Heart right ventricle (tissue), 16 donors: ENCODE measurements at regions not wholly inside any gene's neighbourhood (a gene's known extent, or its start where the extent isn't known, plus 50 kb on each side); places are given as distances from the start of the nearest gene placed in this dataset.

ENCODE experiments used
- ATAC-seq, 8 donors: fragments of 200-7000 bp; cut with Tn5 transposase; one replicate each; pipeline ENCODE4 v1.9.1; 2020; ENCODE audit warnings: mild to moderate bottlenecking in 8 of 8, moderate library complexity in 8 of 8, moderate number of reproducible peaks in 1 of 8
- DNase-seq, 2 donors: peaks; one replicate each; pipeline ENCODE4 v3.0.0-alpha.2; 2020
- H3K27ac ChIP-seq, 10 donors: fragments of 200-600 bp; sonication (generic) in 2 of 10; one replicate each; pipeline versions ENCODE4 v1.5.0 to v1.8.0; 2020 to 2022; ENCODE audit warnings: mild to moderate bottlenecking in 3 of 10
- H3K27me3 ChIP-seq, 7 donors: fragments of 200-600 bp; one replicate each; pipeline ENCODE4 v1.8.0; 2021 to 2022; ENCODE audit warnings: mild to moderate bottlenecking in 2 of 7
- H3K36me3 ChIP-seq, 9 donors: fragments of 200-600 bp; sonication (generic) in 1 of 9; one replicate each; pipeline versions ENCODE4 v1.5.0 to v1.8.0; 2020 to 2022; ENCODE audit warnings: mild to moderate bottlenecking in 2 of 9
- H3K4me1 ChIP-seq, 9 donors: fragments of 200-600 bp; sonication (generic) in 1 of 9; one replicate each; pipeline versions ENCODE4 v1.5.0 to v1.8.0; 2020 to 2022; ENCODE audit warnings: mild to moderate bottlenecking in 4 of 9
- H3K4me3 ChIP-seq, 10 donors: fragments of 200-600 bp; sonication (generic) in 2 of 10; one replicate each; pipeline versions ENCODE4 v1.5.0 to v1.8.0; 2020 to 2022; ENCODE audit warnings: mild to moderate bottlenecking in 7 of 10, moderate library complexity in 2 of 10
- H3K9me3 ChIP-seq, 11 donors: fragments of 200-600 bp in 10 of 11; sonication (generic) in 2 of 11; one replicate each; pipeline versions ENCODE4 v1.5.0 to v1.8.0; 2013 to 2022; ENCODE audit warnings: mild to moderate bottlenecking in 2 of 11, control low read depth in 1 of 11, moderate library complexity in 1 of 11
- CTCF ChIP-seq, 9 donors: fragments of 200-600 bp; sonication (generic) in 2 of 9; IDR thresholded peaks; one replicate each; pipeline versions ENCODE4 v1.5.0 to v1.8.0; 2021 to 2022; ENCODE audit warnings: antibody characterized with exemption in 9 of 9, mild to moderate bottlenecking in 5 of 9, moderate library complexity in 1 of 9
- WGBS, 2 donors: extraction: QIAGEN DNeasy Blood & Tissue Kit; methylation state at CpG; one replicate each; pipeline ENCODE4 v1.1.7; 2013; ENCODE audit warnings: inconsistent platforms in 1 of 2; 5-methylcytosine and 5-hydroxymethylcytosine counted together
- intact Hi-C, 10 donors: fragments of 100-400 bp; cut with DNase I; formaldehyde crosslinking; loops; one replicate each; pipeline versions ENCODE4 v1.11.1 to v1.14.2; 2022
- donor health status: Arrhythmogenic right ventricular cardiomyopathy.
- donor health status: ischemic (EF 13 %, LVEDD 7.1; RV severe dilation, severe dysfunction).
- donor health status: healthy with polysubstance abuse.
- donor health status: DM: no; HTN: yes; CAD: no.
- donor health status: DM: no; HTN: no; CAD: no.
- donor health status: ischemic (EF 25% LVEDD 6.9; RV normal size, moderate dysfunction).
- donor health status: ischemic (EF 25% LVEDD 5.7; RV mildly dilated, moderate dysfunction).
- donor health status: healthy.
- donor health status: DM: yes; HTN: yes; CAD: no.
- donor health status: Ischemic cardiomyopathy.
- donor health status: ischemic (EF 35%, LVEDD 5.7; RV mildly dilated, moderate dysfunction).
- donor health status: nonischemic (EF 11% LVEDD 7.7; RV severe dilation, severe dysfunction).
- donor health status: DM: yes; HTN: yes; CAD: no.
- donor health status: PGD.
- donor health status: ischemic (EF 29% LVEDD 5.4; RV normal size, mild dysfunction).
- donor health status: nonischemic (EF 23%, LVEDD 6.1; RV moderate dilation, normal function).

GRCh38 chr20:54339093-54339492, 131.2 kb downstream of the PFDN4 start:
- WGBS, 2 donors: 63 to 64% methylated on average over 7 of the region's 7 CpGs
- no peak for TF ChIP-seq CTCF (IDR thresholded peaks at IDR 0.05)
- Histone ChIP-seq H3K4me3 (no peak overlapping the region), H3K27ac (no peak overlapping the region), H3K9me3 (peaks cover 0 to 11% (median 0%) of the 10 kb centered on the region in 11 donors), H3K36me3 (no peaks in the 10 kb centered on the region), H3K27me3 (no peaks in the 10 kb centered on the region), H3K4me1 (peaks cover 0 to 14% (median 0%) of the 10 kb centered on the region in 9 donors)
- no peak for ATAC-seq
- intact Hi-C loops: no loop called here
- DNase-seq: no peak

GRCh38 chr20:54340206-54340605, 132.3 kb downstream of the PFDN4 start:
- 55 to 58% methylated on average over 1 of the region's 1 CpG for WGBS, 2 donors
- Histone ChIP-seq H3K4me1 (peaks cover 0 to 19% (median 0%) of the 10 kb centered on the region in 9 donors), H3K36me3 (no peaks in the 10 kb centered on the region), H3K27me3 (no peaks in the 10 kb centered on the region), H3K27ac (peak overlapping the region in 1 of 10 donors; percentile 60), H3K4me3 (no peak overlapping the region), H3K9me3 (peaks cover 0 to 11% (median 0%) of the 10 kb centered on the region in 11 donors)
- ATAC-seq: no peak
- no peak for DNase-seq
- intact Hi-C loops: no loop called here
- no peak for TF ChIP-seq CTCF (IDR thresholded peaks at IDR 0.05)

GRCh38 chr20:54340667-54341081, 132.8 kb downstream of the PFDN4 start:
- no peak overlapping the region for H3K4me3 ChIP-seq
- H3K9me3 ChIP-seq: peaks cover 0 to 11% (median 0%) of the 10 kb centered on the region in 11 donors
- TF ChIP-seq CTCF (IDR thresholded peaks at IDR 0.05): no peak
- peak overlapping the region in 1 of 10 donors; percentile 60 for H3K27ac ChIP-seq
- DNase-seq (no peak), ATAC-seq (peak in 4 of 8 donors; percentile 34 to 60 (median 50))
- no peaks in the 10 kb centered on the region for H3K27me3 ChIP-seq
- intact Hi-C loops: no loop called here
- WGBS, 2 donors: 34 to 40% methylated on average over 4 of the region's 4 CpGs
- no peaks in the 10 kb centered on the region for H3K36me3 ChIP-seq
- peaks cover 0 to 24% (median 0%) of the 10 kb centered on the region in 9 donors for H3K4me1 ChIP-seq

- intact Hi-C loops: no loop called here
- ATAC-seq: no peak
- WGBS, 2 donors: 93 to 94% methylated on average over 5 of the region's 5 CpGs
Observed at GRCh38 chr20:54342258-54342920, 133.0 kb upstream of the DOK5 start.

More at GRCh38 chr20:54342258-54342920, 133.0 kb upstream of the DOK5 start:
- Histone ChIP-seq H3K36me3 (no peaks in the 10 kb centered on the region), H3K27ac (no peak overlapping the region), H3K4me1 (peaks cover 0 to 24% (median 0%) of the 10 kb centered on the region in 9 donors), H3K27me3 (no peaks in the 10 kb centered on the region), H3K4me3 (no peak overlapping the region), H3K9me3 (peaks cover 0 to 1% (median 0%) of the 10 kb centered on the region in 11 donors)
- DNase-seq: no peak
- no peak for TF ChIP-seq CTCF (IDR thresholded peaks at IDR 0.05)
